HS-5 (cell line): ENCODE measurements at regions not wholly inside any gene's neighbourhood (a gene's known extent, or its start where the extent isn't known, plus 50 kb on each side); places are given as distances from the start of the nearest gene placed in this dataset.

Source experiments
- DNase-seq: peaks from one replicate; pipeline ENCODE4 v3.0.0-alpha.2; 2012; ENCODE audit warnings: low read depth

- DNase-seq = no peak
Measured at GRCh38 chr1:239732770-239733169, 346.4 kb downstream of the CHRM3 start.

GRCh38 chr1:239733995-239734394, 347.6 kb downstream of the CHRM3 start:
- no peak for DNase-seq

GRCh38 chr1:239735111-239735510, 348.7 kb downstream of the CHRM3 start:
- no peak for DNase-seq

- no peak for DNase-seq
Measured at GRCh38 chr1:239736479-239736878, 350.1 kb downstream of the CHRM3 start.

- no peak for DNase-seq
Measured at GRCh38 chr1:239739375-239739774, 352.3 kb upstream of the FMN2 start.

GRCh38 chr1:239739919-239740318, 351.8 kb upstream of the FMN2 start:
- no peak for DNase-seq

GRCh38 chr1:239742416-239743109, 349.1 kb upstream of the FMN2 start:
- no peak for DNase-seq

- DNase-seq = no peak
Measured at GRCh38 chr1:239744851-239745250, 346.8 kb upstream of the FMN2 start.

- no peak for DNase-seq
Measured at GRCh38 chr1:239755107-239755912, 336.4 kb upstream of the FMN2 start.

GRCh38 chr1:239757716-239758115, 334.0 kb upstream of the FMN2 start:
- peak; percentile 18 for DNase-seq

GRCh38 chr1:239758756-239759155, 332.9 kb upstream of the FMN2 start:
- DNase-seq = no peak

GRCh38 chr1:239761509-239761908, 330.2 kb upstream of the FMN2 start:
- DNase-seq = no peak

- no peak for DNase-seq
Measured at GRCh38 chr1:239763850-239764249, 327.8 kb upstream of the FMN2 start.

- no peak for DNase-seq
Measured at GRCh38 chr1:239764546-239764945, 327.1 kb upstream of the FMN2 start.

GRCh38 chr1:239765163-239765562, 326.5 kb upstream of the FMN2 start:
- DNase-seq = no peak

- no peak for DNase-seq
Measured at GRCh38 chr1:239771550-239771949, 320.1 kb upstream of the FMN2 start.

- DNase-seq = no peak
Measured at GRCh38 chr1:239772446-239772845, 319.2 kb upstream of the FMN2 start.

GRCh38 chr1:239775466-239775865, 316.2 kb upstream of the FMN2 start:
- DNase-seq = no peak

GRCh38 chr1:239778208-239778813, 313.4 kb upstream of the FMN2 start:
- DNase-seq = no peak

- no peak for DNase-seq
Measured at GRCh38 chr1:239779962-239780361, 311.7 kb upstream of the FMN2 start.

GRCh38 chr1:239784896-239785295, 306.8 kb upstream of the FMN2 start:
- no peak for DNase-seq

GRCh38 chr1:239785576-239785975, 306.1 kb upstream of the FMN2 start:
- no peak for DNase-seq

- DNase-seq = no peak
Measured at GRCh38 chr1:239786464-239786863, 305.2 kb upstream of the FMN2 start.
